Uterus (tissue), 3 donors: ENCODE measurements at regions not wholly inside any gene's neighbourhood (a gene's known extent, or its start where the extent isn't known, plus 50 kb on each side); places are given as distances from the start of the nearest gene placed in this dataset.

ENCODE experiments used
- DNase-seq, 2 donors: peaks; one replicate each; pipeline ENCODE4 v3.0.0-alpha.2; 2019 to 2020
- H3K27ac ChIP-seq, 2 donors: fragments of 200-600 bp; sonication (generic); 1 replicate in 1 of 2; 2 replicates in 1 of 2; pipeline ENCODE4 v1.5.1; 2016 to 2018
- H3K27me3 ChIP-seq, 2 donors: fragments of 200-600 bp; sonication (generic); one replicate each; pipeline ENCODE4 v1.5.1; 2018 to 2019; ENCODE audit warnings: control low read depth in 1 of 2
- H3K36me3 ChIP-seq, 2 donors: fragments of 200-600 bp; sonication (generic); one replicate each; pipeline ENCODE4 v1.5.1; 2019; ENCODE audit warnings: control low read depth in 1 of 2
- H3K4me1 ChIP-seq, 2 donors: fragments of 200-600 bp; sonication (generic); one replicate each; pipeline ENCODE4 v1.5.1; 2018 to 2019; ENCODE audit warnings: control low read depth in 1 of 2
- H3K4me3 ChIP-seq, 2 donors: fragments of 200-600 bp; sonication (generic); 1 replicate in 1 of 2; 2 replicates in 1 of 2; pipeline ENCODE4 v1.5.1; 2018 to 2019; ENCODE audit warnings: mild to moderate bottlenecking in 1 of 2
- H3K9me3 ChIP-seq, 2 donors: fragments of 200-600 bp; sonication (generic); one replicate each; pipeline ENCODE4 v1.5.1; 2019; ENCODE audit warnings: control low read depth in 1 of 2
- CTCF ChIP-seq, 4 experiments: fragments of 200-600 bp in 2 of 4; fragments of 450-650 bp in 2 of 4; sonication (generic) in 2 of 4; IDR thresholded peaks; one replicate each; pipeline ENCODE4 v1.5.1; 2016 to 2019; ENCODE audit warnings: antibody characterized with exemption in 4 of 4, mild to moderate bottlenecking in 2 of 4, moderate library complexity in 1 of 4
- POLR2A ChIP-seq, 2 donors: fragments of 450-650 bp; IDR thresholded peaks; one replicate each; pipeline ENCODE4 v1.6.1; 2016; ENCODE audit warnings: antibody characterized with exemption in 2 of 2, mild to moderate bottlenecking in 1 of 2, moderate library complexity in 1 of 2
- intact Hi-C: fragments of 100-400 bp; cut with DNase I; formaldehyde crosslinking; loops from one replicate; pipeline ENCODE4 v1.15.1; 2023; ENCODE audit warnings: low total_unique reads
- donor health status: DM: yes; HTN: yes; CAD: no.

GRCh38 chr1:34412598-34413370 lies 236.1 kb downstream of the C1orf94 start:
- Histone ChIP-seq H3K36me3 (no peaks in the 10 kb centered on the region), H3K9me3 (no peaks in the 10 kb centered on the region), H3K27ac (no peak overlapping the region), H3K27me3 (no peaks in the 10 kb centered on the region), H3K4me3 (no peak overlapping the region), H3K4me1 (no peaks in the 10 kb centered on the region)
- no peak for DNase-seq
- intact Hi-C loops: no loop called here
- no peak for TF ChIP-seq POLR2A (IDR thresholded peaks at IDR 0.05)
- TF ChIP-seq CTCF (IDR thresholded peaks at IDR 0.05): no peak

GRCh38 chr1:34415140-34415539 lies 238.4 kb downstream of the C1orf94 start:
- no peaks in the 10 kb centered on the region for H3K36me3 ChIP-seq
- H3K27me3 ChIP-seq: no peaks in the 10 kb centered on the region
- H3K4me1 ChIP-seq: no peaks in the 10 kb centered on the region
- no peak overlapping the region for H3K4me3 ChIP-seq
- H3K9me3 ChIP-seq: no peaks in the 10 kb centered on the region
- no peak for TF ChIP-seq CTCF (IDR thresholded peaks at IDR 0.05)
- DNase-seq: no peak
- no peak overlapping the region for H3K27ac ChIP-seq
- intact Hi-C loops: no loop called here

GRCh38 chr1:34418166-34418565 lies 241.5 kb downstream of the C1orf94 start:
- Histone ChIP-seq H3K9me3 (no peaks in the 10 kb centered on the region), H3K27me3 (no peaks in the 10 kb centered on the region), H3K4me1 (no peaks in the 10 kb centered on the region), H3K4me3 (no peak overlapping the region), H3K27ac (no peak overlapping the region), H3K36me3 (no peaks in the 10 kb centered on the region)
- intact Hi-C loops: no loop called here
- no peak for DNase-seq
- TF ChIP-seq POLR2A (IDR thresholded peaks at IDR 0.05) (no peak), CTCF (IDR thresholded peaks at IDR 0.05) (no peak)

- TF ChIP-seq CTCF (IDR thresholded peaks at IDR 0.05) (no peak), POLR2A (IDR thresholded peaks at IDR 0.05) (no peak)
- intact Hi-C loops: no loop called here
- H3K9me3 ChIP-seq: no peaks in the 10 kb centered on the region
- H3K36me3 ChIP-seq: no peaks in the 10 kb centered on the region
- H3K27ac ChIP-seq: no peak overlapping the region
- H3K4me1 ChIP-seq: no peaks in the 10 kb centered on the region
- H3K4me3 ChIP-seq: no peak overlapping the region
- no peak for DNase-seq
- no peaks in the 10 kb centered on the region for H3K27me3 ChIP-seq
These were observed 243.0 kb downstream of the C1orf94 start for GRCh38 chr1:34419663-34420136.

- Histone ChIP-seq H3K27me3 (no peaks in the 10 kb centered on the region), H3K9me3 (no peaks in the 10 kb centered on the region), H3K4me3 (no peak overlapping the region), H3K4me1 (no peaks in the 10 kb centered on the region), H3K36me3 (no peaks in the 10 kb centered on the region), H3K27ac (no peak overlapping the region)
- TF ChIP-seq POLR2A (IDR thresholded peaks at IDR 0.05) (no peak), CTCF (IDR thresholded peaks at IDR 0.05) (no peak)
- DNase-seq: no peak
- intact Hi-C loops: no loop called here
These were observed 248.3 kb downstream of the C1orf94 start for GRCh38 chr1:34425046-34425445.
